HG02763 (cell line): ENCODE measurements at regions not wholly inside any gene's neighbourhood (a gene's known extent, or its start where the extent isn't known, plus 50 kb on each side); places are given as distances from the start of the nearest gene placed in this dataset.

Source experiments
- ATAC-seq: cut with Tn5 transposase; IDR thresholded peaks from one replicate; pipeline ENCODE4 v1.9.1; 2021; ENCODE audit warnings: mild to moderate bottlenecking, moderate library complexity; ENCODE audit not compliant: unreplicated experiment

DNA sequence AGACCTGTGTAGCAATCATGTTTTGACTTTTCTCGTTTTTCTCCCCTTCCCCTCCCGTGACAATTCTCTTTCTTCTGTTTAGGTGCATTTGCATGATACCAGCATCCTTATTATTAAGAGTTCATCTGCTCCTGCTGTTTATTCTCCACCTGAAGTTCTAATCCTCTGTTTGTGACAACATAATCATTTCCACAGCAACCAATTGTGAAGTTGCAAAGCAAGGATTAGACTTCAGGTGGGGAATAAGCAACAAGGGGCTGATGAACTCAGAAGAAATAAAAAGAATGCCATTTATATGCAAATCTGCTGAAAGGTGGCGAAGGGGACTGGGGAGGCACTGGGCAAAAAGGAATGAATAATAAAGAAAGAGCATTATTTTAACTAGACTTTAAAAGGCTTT, 124.8 kb upstream of the LINC00305 start:
- no peak for ATAC-seq

DNA sequence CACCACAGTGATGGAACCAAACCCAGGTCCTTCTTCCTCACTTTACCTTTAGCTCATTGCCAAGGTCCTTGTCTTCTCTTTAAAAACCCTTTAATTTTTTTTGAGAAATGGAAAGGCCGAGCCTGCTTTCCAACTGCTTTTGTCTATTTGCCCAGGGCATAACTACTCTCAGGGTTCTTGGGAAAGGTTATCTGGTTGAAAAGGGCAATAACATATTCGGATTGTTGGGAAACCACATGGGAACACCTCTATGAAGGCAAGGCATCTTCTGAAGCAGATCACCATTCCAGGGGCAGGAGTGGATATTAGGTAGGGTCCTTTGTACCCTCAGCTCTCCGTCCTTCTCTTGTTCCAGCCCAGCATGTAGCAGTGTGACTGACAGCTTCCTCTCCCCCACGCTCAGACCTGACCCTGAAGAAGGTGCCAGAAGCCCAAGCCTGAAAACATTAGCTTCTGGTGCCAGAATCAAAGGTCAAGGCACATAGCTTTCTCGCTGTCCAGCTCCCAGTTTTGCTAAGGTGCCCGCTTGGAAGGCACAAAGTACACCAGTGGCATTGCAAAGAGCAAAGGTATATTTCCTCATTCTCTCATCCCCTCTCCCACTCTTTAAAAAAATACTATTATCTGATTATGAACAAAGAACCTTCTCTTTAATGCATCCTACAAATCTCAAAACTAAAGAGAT, 123.2 kb upstream of the LINC00305 start:
- ATAC-seq = no peak

DNA sequence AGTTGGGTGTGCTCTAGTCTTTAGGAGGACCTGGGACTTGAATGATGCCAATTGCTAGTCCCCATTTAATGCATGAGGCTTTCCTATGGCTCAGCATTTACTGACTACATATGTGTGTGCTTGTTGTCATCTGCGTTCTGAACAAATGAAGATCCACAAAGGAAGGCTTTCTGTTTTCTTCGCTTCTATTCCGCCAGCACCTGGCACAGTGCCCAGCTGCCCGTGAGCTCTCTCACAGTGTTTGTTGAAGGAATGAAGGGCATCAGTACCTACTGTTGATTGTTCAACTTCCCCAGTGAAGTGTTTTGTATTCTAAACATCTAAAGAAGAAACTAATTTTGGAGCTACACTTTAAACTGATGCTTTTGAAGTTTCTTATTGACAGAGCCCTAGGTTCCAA, 122.4 kb upstream of the LINC00305 start:
- ATAC-seq = no peak

DNA sequence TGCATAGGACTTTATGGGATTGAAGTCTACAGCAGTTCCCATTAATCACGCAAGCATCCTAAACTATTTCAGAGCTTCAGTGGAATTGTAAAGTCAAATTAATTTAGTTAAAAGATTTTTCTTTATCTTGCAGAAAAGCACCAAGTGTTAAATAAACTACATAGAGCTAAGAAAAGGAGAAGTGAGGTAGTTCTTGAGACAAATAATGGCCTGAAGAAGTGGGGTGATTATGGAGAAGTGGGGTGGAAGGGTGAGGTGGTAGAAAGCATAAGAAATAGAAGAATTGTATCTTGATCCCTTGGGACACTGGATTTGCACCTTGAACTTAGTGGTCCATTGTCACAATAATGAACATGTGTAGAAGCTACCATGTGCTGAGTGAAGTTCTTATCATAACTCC, 121.7 kb upstream of the LINC00305 start:
- ATAC-seq = no peak

DNA sequence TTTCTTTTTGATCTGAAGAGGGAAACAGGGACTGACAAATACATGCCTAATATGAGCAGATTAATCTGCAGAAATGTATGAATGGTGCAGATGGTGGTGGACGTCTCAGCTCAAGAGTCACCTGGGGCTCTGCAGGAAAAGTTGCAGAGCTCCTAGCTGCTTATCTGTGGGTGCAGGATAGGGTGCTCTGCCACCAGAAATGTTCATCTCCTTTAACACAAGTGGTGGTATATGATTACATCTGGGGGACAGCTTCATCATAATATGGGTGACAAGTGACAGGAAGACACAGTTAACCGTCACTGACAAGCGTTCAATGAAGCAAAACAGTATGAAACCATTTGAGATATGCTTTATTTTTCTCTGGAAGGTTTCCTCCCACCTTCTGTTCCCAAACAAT, 121.2 kb upstream of the LINC00305 start:
- ATAC-seq = no peak

- no peak for ATAC-seq
Observed at GRCh38 chr18:64264171-64264570, 115.3 kb upstream of the LINC00305 start.

GRCh38 chr18:64260810-64261209, 111.9 kb upstream of the LINC00305 start:
- no peak for ATAC-seq

GRCh38 chr18:64259871-64260270, 111.0 kb upstream of the LINC00305 start:
- no peak for ATAC-seq

DNA sequence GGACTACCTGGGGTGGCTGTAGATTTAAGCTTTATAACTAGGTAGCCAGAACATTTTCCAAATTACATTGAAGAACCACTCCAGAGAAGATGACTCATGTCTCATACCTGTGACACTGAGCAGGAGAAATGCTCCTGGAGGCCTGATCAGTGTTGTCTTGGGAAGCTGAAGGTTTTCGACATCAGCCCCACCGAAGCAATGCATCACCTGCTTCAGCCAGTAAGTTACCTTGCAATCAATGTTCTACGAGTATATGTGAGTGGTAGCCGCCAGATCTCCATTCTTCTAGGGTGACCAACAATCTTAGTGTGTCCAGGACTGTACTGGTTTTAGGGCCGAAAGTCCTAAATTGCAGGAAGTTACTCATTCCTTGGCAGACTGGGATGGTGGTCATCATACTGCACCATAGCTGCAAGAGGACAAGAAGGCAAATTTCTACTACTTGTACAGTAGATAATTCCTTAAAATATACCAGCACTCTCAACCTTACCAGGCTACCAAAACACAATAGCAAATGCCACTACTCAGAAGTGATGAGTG, 109.3 kb upstream of the LINC00305 start:
- no peak for ATAC-seq

GRCh38 chr18:64254399-64255093, 105.7 kb upstream of the LINC00305 start:
- no peak for ATAC-seq

GRCh38 chr18:64253873-64254272, 105.0 kb upstream of the LINC00305 start:
- no peak for ATAC-seq

DNA sequence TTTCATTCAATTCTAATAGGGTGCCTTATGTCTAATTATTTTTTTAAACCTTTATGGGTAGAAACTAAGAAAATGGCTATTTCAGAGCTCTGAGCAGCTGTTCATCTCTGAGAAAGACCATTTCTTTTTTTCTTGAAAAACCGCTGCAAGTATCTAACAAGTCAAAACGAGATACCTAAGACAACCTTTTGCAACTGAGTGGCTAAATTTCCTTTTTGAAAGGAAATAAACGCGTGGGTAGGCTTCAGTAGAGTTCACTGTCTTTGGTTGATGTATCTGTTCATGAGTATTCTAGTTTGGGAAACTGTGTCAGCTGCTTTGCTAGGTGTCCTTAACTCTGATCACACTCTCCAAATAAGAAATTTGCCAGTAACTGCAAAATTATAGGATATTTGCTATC, 104.3 kb upstream of the LINC00305 start:
- ATAC-seq = no peak

- no peak for ATAC-seq
Observed at GRCh38 chr18:64248836-64249235, 99.9 kb upstream of the LINC00305 start.

DNA sequence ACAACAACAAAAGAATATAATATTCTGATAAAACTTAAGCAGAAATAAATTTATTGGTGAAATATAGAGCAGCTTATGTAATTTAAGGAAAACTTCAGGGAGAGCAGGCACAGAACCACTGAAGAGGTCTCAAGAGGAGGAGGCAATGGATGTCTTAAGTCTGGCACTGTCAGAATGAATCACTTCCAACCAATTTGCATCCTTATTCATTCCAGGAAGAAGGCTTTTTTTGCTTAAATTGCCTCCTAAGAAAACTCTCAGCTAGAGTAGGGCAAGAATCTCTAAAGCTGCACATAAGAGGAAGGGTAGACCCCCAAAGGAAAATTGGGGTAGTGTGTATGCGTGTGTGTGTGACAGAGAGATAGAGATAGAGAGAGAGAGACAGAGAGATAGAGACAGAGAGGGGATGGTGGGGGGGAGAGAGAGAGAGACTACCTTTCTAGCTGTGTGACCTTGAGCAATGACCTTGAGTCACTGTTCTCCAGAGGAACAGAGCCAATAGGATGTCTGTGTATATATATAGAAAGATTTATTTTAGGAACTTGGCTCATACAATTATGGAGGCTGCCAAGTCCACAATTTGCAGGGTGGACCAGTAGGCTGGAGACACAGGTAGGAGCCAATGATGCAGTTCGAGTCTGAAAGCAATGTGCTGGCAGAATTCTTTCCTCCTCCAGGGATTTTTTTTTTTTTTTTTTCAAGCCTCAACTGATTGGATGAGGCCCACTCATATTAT, 96.4 kb upstream of the LINC00305 start:
- no peak for ATAC-seq

- ATAC-seq = no peak
Observed at GRCh38 chr18:64244571-64244970, 95.7 kb upstream of the LINC00305 start.

DNA sequence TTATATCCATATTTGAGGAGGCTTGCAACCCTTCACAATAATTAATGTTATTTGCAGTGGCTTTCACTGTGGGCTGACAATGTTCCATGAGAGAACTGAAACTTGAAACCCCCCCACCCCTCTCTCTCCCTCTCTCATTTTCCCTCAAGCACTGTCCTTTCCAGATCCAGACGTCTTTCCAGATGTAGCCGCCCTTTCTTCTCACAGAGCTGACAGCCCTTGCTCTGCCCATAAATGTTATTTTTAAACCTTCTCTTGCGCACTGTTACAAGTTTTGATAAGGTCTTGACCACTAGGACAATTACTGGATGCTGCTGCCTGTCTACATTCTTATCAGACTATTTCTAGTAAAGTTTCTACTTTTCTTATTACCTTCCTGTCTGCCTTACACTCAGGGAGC, 91.4 kb upstream of the LINC00305 start:
- no peak for ATAC-seq

- ATAC-seq = no peak
Observed at GRCh38 chr18:64238076-64238475, 89.2 kb upstream of the LINC00305 start.

DNA sequence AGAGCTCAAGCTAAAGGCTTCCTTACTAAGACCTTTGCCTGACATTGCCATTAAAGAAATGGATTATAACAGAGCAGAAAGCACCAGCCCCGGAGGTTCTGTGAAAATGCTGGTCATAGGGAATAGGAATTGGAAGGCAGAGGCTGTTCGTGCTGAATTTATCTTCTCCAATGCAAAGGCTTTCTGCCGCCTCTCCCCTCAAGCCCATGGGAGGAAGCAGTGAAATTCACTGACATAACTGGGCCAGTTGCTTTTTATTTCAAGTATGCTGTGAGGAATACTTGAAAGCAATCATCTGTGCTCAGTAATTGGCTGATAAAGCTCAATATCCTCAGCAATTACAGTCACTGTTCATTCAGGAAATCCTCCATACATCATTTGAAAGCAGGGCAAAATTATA, 85.4 kb upstream of the LINC00305 start:
- no peak for ATAC-seq

- ATAC-seq = no peak
Observed at GRCh38 chr18:64233851-64234250, 85.0 kb upstream of the LINC00305 start.

DNA sequence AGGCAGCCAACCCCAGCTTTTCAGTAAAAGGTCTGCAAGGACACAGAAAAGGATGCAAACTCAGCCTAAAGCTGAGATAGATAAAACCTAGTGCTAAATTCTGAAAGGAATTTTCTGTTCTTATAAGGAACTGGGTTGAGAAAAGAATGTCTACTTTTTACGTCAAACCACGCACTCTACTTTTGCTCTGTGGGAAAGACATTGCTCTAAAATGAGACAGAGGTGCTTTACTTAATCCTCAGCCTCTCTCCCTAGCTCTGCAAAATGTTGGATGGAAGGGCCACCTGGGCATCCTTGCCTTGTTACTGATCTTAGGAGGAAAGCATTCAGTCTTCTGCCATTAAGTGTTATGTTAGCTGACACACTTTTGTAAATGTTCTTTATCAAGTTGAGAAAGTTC, 72.1 kb upstream of the LINC00305 start:
- no peak for ATAC-seq

DNA sequence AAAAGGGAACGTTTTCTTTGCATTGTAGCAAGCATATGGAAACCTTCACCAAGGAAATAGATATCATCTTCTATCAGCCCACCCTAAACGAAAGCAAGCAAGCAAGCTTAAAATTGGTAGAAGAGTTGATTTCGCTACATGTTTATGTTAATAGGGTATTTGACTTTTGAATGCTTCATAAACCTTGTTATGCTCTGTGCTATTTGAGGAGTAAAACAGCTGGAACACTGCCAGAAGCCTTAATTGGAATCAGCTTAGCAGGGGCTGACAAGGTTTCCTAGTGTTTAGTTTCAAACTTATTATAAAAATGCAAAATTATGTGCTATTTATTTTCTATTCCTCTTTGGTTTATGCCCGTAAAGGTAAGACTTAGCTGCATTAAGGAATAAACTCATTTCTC, 70.6 kb upstream of the LINC00305 start:
- no peak for ATAC-seq
